ENCODE measurements at regions not wholly inside any gene's neighbourhood (a gene's known extent, or its start where the extent isn't known, plus 50 kb on each side); places are given as distances from the start of the nearest gene placed in this dataset.
"Not testable (repeated sequence)": the region's sequence is repeated elsewhere in the genome, so short reads cannot be mapped to it uniquely, and the experiment has no call there.

GRCh38 chr9:78172610-78173009, 63.3 kb upstream of the CEP78 start:
- DNase-seq: not testable (repeated sequence)

- no peak for DNase-seq
Observed at GRCh38 chr9:78171651-78172050, 64.2 kb upstream of the CEP78 start.

GRCh38 chr9:78169125-78169524, 66.8 kb upstream of the CEP78 start:
- no peak for DNase-seq

DNA sequence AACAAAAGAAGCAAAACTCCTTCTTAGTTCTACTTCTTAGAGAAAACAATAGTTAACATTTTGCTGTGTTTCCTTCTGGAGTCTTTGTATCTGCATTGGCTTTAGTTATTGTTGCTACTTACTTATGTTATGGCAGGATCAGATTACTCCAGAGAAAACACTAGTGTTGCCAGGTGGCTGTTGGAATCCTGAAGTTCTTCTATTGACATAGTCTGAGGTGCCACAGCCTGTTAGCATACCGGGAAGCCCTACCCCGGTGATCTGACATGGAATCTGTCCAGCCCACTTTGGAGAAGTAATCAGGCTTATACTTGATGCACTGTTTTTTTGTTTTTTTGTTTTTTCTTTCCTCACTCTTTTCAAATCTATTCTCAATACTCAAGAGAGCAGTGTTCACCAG, 68.5 kb upstream of the CEP78 start:
- DNase-seq: no peak

DNA sequence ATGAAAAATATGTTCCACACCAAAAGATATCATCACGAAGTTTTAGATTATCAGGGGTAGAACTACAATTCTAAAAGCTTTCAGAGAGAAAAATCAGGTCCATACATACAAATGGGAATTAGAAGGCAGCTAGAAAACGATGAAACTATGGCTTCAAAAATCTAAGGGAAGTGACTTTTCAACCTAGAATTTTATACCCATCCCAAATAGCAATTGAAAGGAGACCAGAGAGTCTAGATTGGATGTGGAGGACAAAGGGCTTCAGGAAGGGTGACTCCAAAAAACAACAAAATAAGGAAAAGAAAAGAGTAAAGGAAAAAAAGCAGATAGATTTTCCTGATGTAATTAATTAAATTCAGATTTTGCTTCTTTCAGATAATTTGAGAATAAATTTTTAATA, 72.0 kb upstream of the CEP78 start:
- no peak for DNase-seq

DNA sequence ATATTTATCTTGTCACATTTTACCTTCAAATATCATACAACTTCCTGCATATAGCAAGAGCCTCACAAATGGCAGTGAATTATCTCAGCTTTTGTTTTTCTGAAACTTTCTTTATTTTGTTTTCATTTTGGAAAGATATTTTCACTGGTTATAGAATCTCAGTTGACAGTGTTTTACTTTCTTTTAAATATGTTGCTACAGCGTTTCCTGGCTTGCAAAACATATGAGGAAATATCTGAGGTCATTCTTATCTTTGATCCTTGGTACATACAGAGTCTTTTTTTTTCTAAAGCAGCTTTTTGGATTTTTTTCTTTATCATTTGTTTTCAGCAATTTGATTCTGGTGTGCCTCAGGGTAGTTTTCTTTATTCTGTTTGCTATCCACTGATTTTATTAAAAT, 77.6 kb upstream of the CEP78 start:
- DNase-seq: no peak

DNA sequence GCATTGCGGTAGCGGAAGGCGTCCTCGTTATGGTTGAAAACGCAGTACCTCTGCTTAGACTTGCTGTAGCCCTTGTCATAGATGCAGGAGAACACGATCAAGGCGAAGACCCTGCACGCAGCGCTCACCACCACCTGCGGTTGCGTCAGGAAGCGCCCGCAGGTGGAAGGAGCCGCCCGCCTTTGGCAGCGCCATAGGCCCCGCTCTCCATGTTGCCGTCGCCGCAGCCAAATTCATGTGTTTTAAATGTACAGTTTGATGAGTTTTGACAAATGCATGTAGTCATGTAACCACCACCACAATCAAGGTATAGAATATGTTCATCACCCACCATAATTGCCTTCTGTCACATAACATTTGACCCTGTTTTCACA, 84.9 kb upstream of the CEP78 start:
- no peak for DNase-seq

GRCh38 chr9:78150312-78150982, 85.4 kb upstream of the CEP78 start:
- no peak for DNase-seq

- no peak for DNase-seq
Observed at GRCh38 chr9:78149702-78150291, 86.1 kb upstream of the CEP78 start.

DNA sequence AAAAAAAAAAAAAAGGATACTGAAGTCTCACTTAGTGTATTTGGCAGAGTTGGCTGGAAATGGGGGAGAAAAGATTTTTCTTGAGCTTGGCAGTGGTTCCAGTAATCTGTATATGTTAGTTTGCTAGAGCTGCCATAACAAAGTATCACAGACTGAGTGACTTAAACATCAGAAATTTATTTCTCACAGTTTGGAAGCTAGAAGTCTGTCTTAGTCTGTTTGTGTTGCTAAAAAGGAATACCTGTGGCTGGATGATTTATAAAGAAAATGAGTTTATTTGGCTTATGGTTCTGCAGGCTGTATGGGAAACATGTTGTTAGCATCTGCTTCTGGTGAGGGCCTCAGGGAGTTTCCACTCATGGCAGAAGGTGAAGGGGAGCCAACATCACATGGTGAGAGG, 89.6 kb upstream of the CEP78 start:
- no peak for DNase-seq

DNA sequence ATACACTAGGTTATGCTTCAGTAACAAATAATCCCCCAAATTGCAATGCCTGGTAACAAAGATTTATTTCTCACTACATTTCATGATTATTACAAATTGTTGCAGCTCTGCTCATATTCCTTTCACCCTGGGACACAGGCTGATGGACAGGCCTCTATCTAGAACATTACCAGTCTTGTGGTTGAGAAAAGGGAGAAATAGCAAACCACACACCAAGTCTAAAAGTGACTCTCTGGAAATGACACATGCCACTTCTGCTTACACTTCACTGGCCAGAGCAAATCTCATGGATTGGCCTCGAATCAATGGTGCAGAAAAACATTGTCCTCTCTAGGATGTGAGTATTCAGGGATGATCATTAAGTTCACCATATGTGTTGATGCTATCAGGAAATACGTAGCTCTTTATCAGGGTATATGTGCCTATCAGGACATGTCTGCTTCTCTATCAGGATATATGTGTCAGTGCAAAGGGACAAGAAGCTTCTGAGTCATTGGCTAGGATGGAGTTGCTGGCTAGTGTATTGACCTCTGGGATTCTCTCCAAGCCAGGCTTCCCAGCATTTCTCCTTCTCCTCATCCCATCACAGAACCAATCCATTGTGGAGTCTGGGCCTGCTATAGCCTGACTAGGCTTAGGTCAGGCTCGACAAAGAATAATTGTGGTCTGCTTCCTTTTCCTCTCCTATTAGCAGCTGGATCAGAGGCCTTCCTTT, 91.1 kb upstream of the CEP78 start:
- DNase-seq: peak in 1 of 5 experiments; percentile 36

GRCh38 chr9:78144008-78144381, 91.9 kb upstream of the CEP78 start:
- no peak for DNase-seq

DNA sequence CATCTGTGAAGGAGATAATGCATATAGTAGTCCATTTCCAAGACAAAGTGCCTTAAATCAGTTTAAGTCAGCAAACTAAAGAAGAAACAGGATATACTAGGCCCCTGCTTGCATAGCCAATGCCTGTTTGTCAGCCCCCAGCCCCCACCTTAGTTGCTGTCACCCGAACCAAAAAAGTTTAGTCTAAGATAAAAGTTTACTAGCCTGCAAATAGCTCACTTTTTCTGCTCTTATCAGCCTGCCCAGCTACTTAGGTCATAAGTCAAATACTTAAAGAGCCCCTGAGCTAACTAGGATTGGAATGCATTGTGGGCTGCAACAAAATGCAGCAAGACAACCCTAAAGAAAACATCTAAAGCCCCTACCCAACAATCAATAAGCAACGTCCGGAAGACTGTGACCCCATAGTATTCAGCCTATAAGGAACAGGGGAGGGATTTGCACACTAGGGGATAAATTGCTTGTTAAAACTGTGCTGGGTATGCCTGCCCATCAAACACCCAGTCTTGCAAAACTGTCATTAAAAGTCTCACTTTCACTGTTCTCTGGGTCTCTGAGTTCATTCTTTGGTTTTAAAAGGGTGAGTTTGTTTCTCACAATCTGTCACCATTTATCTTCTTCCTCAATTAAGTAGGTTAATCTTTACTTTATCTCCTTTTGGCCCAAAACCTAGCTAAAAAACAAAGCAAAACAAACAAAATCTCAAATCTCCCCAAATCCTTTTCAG, 92.4 kb upstream of the CEP78 start:
- DNase-seq: peak in 1 of 5 experiments; percentile 45

GRCh38 chr9:78142264-78142663, 93.6 kb upstream of the CEP78 start:
- DNase-seq: not testable (repeated sequence)

- peak in 1 of 5 experiments; percentile 30 for DNase-seq
Observed at GRCh38 chr9:78133751-78134150, 102.1 kb upstream of the CEP78 start.

- peak in 1 of 5 experiments; percentile 54 for DNase-seq
Observed at GRCh38 chr9:78132701-78133058, 101.1 kb upstream of the GNAQ start.

- DNase-seq: no peak
Observed at GRCh38 chr9:78131969-78132700, 100.5 kb upstream of the GNAQ start.

GRCh38 chr9:78130853-78131252, 99.2 kb upstream of the GNAQ start:
- no peak for DNase-seq

- no peak for DNase-seq
Observed at GRCh38 chr9:78130004-78130403, 98.4 kb upstream of the GNAQ start.

- no peak for DNase-seq
Observed at GRCh38 chr9:78127279-78128225, 95.9 kb upstream of the GNAQ start.

DNA sequence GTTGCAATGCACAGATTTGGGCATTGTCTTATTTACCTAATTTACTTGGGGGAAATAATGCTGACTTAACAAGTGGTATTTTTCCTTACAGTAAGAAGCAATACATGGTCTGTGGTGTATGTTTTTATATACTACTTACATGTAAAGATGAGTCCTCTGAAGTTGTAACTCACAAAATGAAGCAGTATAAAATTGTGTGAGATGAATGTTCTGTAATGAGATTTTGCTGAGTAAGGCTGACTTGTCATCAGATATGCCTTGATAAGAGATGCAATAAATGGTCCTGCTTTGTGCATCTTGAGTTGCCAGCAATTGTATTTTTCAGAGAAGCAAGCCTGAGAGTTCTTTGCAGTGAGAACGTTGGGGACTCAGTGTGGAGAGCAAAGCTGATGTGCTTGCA, 92.2 kb upstream of the GNAQ start:
- no peak for DNase-seq

DNA sequence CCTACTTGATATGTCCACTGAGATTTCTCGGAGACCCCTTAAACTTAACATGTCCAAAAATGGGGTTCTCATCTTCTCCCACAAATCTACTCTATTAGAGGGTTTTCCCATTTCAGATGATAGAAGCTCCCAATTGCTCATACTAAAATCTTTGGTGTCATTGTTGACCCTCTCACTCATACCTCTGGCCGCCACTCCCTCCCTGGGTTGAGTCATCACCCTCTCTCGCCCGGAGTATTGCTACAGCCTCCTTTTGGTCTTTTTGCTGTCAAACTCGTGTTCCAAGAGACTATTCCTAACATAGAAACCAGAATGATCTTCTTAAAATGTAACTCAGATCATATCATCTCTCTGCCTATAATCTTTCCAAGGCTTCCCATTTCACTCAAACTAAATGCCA, 91.0 kb upstream of the GNAQ start:
- no peak for DNase-seq

Measured in T-helper 2 cell (primary cell).